Esophagus muscularis mucosa (tissue), 4 donors: ENCODE measurements at regions not wholly inside any gene's neighbourhood (a gene's known extent, or its start where the extent isn't known, plus 50 kb on each side); places are given as distances from the start of the nearest gene placed in this dataset.

Experiments used
- DNase-seq: peaks from one replicate; pipeline ENCODE4 v3.0.0-alpha.2; 2017; ENCODE audit errors: extremely low spot score
- H3K27ac ChIP-seq, 4 donors: fragments of 200-600 bp; sonication (generic); replicated peaks in 1 of 4; 1 replicate in 3 of 4; 2 replicates in 1 of 4; pipeline ENCODE4 v1.5.1; 2016 to 2019; ENCODE audit warnings: mild to moderate bottlenecking in 1 of 4
- H3K27me3 ChIP-seq, 4 donors: fragments of 200-600 bp; sonication (generic); one replicate each; pipeline versions ENCODE4 v1.5.1 to v1.6.0; 2016 to 2019
- H3K36me3 ChIP-seq, 4 donors: fragments of 200-600 bp; sonication (generic); one replicate each; pipeline ENCODE4 v1.5.1; 2016 to 2019
- H3K4me1 ChIP-seq, 4 donors: fragments of 200-600 bp; sonication (generic); one replicate each; pipeline ENCODE4 v1.5.1; 2016 to 2019
- H3K4me3 ChIP-seq, 4 donors: fragments of 200-600 bp; sonication (generic); 1 replicate in 2 of 4; 2 replicates in 2 of 4; pipeline ENCODE4 v1.5.1; 2016 to 2019; ENCODE audit warnings: mild to moderate bottlenecking in 4 of 4, moderate library complexity in 1 of 4
- H3K9me3 ChIP-seq, 4 donors: fragments of 200-600 bp; sonication (generic); 1 replicate in 3 of 4; 2 replicates in 1 of 4; pipeline ENCODE4 v1.5.1; 2016 to 2019
- EP300 ChIP-seq: sonication (generic); formaldehyde crosslinking; IDR thresholded peaks from one replicate; pipeline ENCODE4 v1.6.1; 2017; ENCODE audit warnings: antibody characterized with exemption
- POLR2A ChIP-seq: fragments of 450-650 bp; IDR thresholded peaks from one replicate; pipeline ENCODE4 v1.6.1; 2017; ENCODE audit warnings: antibody characterized with exemption, moderate library complexity, mild to moderate bottlenecking, low read depth
- POLR2AphosphoS5 ChIP-seq, 2 donors: sonication (generic); formaldehyde crosslinking; IDR thresholded peaks; one replicate each; pipeline ENCODE4 v1.6.1; 2017; ENCODE audit warnings: antibody characterized with exemption in 2 of 2
- WGBS: methylation state at CpG from one replicate; pipeline ENCODE4 v1.1.5; 2018; 5-methylcytosine and 5-hydroxymethylcytosine counted together
- intact Hi-C: fragments of 100-400 bp; cut with DNase I; formaldehyde crosslinking; loops from one replicate; pipeline ENCODE4 v1.15.1; 2023
- TF ChIP-seq, protein P1 (sequence below), 3 experiments: fragments of 200-600 bp in 2 of 3; fragments of 450-650 bp in 1 of 3; sonication (generic) in 2 of 3; IDR thresholded peaks; one replicate each; pipeline ENCODE4 v1.5.1; 2017 to 2019; ENCODE audit warnings: antibody characterized with exemption in 3 of 3, mild to moderate bottlenecking in 2 of 3, moderate library complexity in 1 of 3

DNA sequence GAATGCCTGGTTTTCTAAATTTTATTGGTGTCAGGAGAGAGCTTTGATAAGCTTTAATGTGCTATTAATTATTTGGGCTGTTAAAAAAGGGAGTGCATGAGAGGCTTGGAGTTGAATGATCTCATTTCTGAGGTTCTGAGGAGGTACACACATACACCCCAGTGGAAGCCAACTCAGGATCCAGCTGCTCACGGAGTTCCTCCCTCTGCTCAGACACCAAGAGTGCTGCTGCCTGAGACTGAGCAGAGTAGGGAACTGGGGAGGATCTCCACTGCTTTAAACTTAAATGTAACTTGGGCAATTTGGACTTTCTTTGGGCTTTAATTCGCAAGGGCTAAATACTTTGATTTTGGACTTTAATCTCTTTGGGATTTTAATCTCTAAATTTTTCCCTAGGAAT is 414.4 kb upstream of the CADM1 start:
- no peaks in the 10 kb centered on the region for H3K36me3 ChIP-seq
- no peak overlapping the region for H3K4me3 ChIP-seq
- intact Hi-C loops = no loop called here
- DNase-seq = no peak
- peaks cover 0 to 3% (median 0%) of the 10 kb centered on the region in 4 donors for H3K9me3 ChIP-seq
- peaks cover 0 to 3% (median 0%) of the 10 kb centered on the region in 4 donors for H3K4me1 ChIP-seq
- H3K27ac ChIP-seq = no peak overlapping the region
- no peak for TF ChIP-seq POLR2AphosphoS5 (IDR thresholded peaks at IDR 0.05)
- TF ChIP-seq, protein P1, sequence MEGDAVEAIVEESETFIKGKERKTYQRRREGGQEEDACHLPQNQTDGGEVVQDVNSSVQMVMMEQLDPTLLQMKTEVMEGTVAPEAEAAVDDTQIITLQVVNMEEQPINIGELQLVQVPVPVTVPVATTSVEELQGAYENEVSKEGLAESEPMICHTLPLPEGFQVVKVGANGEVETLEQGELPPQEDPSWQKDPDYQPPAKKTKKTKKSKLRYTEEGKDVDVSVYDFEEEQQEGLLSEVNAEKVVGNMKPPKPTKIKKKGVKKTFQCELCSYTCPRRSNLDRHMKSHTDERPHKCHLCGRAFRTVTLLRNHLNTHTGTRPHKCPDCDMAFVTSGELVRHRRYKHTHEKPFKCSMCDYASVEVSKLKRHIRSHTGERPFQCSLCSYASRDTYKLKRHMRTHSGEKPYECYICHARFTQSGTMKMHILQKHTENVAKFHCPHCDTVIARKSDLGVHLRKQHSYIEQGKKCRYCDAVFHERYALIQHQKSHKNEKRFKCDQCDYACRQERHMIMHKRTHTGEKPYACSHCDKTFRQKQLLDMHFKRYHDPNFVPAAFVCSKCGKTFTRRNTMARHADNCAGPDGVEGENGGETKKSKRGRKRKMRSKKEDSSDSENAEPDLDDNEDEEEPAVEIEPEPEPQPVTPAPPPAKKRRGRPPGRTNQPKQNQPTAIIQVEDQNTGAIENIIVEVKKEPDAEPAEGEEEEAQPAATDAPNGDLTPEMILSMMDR (IDR thresholded peaks at IDR 0.05) = no peak
- no peak for TF ChIP-seq EP300
- TF ChIP-seq POLR2A = no peak
- 56% methylated on average over 2 of the region's 2 CpGs for WGBS
- peaks cover 0 to 9% (median 0%) of the 10 kb centered on the region in 4 donors for H3K27me3 ChIP-seq

DNA sequence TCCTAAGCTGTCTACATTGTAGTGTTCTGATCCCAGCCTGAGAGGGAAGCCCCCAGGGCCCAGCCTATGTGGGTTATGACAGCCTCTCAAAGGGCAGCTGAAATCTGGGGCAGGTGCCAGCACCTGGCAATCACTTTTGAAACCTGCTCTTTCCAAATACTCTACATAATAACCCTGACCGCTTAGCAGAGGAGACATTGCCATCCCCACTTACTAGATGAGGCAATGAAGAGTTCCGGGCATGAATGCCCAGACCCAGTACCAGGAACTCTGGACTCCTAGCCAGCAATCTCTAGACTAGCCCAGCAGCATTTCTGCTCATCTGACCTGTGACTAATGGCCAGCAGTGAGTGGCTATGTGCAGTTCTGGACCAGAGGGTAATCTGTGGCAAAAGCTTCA is 412.4 kb upstream of the CADM1 start:
- no peaks in the 10 kb centered on the region for H3K36me3 ChIP-seq
- no peak overlapping the region for H3K4me3 ChIP-seq
- intact Hi-C loops = no loop called here
- H3K27ac ChIP-seq = no peak overlapping the region
- no peak for TF ChIP-seq EP300
- TF ChIP-seq POLR2A = no peak
- TF ChIP-seq, protein P1 (IDR thresholded peaks at IDR 0.05) = no peak
- no peak for TF ChIP-seq POLR2AphosphoS5 (IDR thresholded peaks at IDR 0.05)
- WGBS = 100% methylated on average over 1 of the region's 2 CpGs
- no peaks in the 10 kb centered on the region for H3K27me3 ChIP-seq
- H3K9me3 ChIP-seq = no peaks in the 10 kb centered on the region
- peaks cover 0 to 3% (median 0%) of the 10 kb centered on the region in 4 donors for H3K4me1 ChIP-seq
- DNase-seq = no peak

DNA sequence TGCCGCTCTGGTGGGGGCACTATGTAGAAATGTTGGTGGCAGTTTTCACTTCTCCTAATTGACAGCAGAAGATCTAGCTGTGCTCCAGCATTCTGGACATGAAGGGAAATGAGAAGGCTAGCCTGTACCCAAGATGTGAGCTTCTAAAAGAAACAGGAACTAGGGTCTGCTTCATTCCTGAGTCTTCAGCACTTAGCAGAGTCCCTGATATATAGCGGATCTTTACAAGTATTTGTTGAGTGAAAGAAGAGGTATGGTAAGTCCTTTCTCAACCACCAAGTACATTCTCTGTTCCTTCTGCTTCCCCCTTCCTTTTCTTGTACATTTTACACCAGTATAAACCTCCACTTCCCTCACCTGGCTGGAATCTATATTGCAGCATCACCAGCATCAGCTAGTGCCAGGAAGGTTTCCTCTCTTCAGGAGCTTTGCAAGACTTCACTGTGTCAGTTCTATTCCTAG is 408.3 kb upstream of the CADM1 start:
- intact Hi-C loops = no loop called here
- no peaks in the 10 kb centered on the region for H3K9me3 ChIP-seq
- H3K4me1 ChIP-seq = no peaks in the 10 kb centered on the region
- no peaks in the 10 kb centered on the region for H3K36me3 ChIP-seq
- WGBS = 85% methylated on average over 2 of the region's 2 CpGs
- no peaks in the 10 kb centered on the region for H3K27me3 ChIP-seq
- H3K27ac ChIP-seq = no peak overlapping the region
- no peak overlapping the region for H3K4me3 ChIP-seq
- TF ChIP-seq POLR2AphosphoS5 (IDR thresholded peaks at IDR 0.05) (no peak), EP300 (no peak)
- TF ChIP-seq, protein P1 (IDR thresholded peaks at IDR 0.05) = no peak
- DNase-seq = no peak

DNA sequence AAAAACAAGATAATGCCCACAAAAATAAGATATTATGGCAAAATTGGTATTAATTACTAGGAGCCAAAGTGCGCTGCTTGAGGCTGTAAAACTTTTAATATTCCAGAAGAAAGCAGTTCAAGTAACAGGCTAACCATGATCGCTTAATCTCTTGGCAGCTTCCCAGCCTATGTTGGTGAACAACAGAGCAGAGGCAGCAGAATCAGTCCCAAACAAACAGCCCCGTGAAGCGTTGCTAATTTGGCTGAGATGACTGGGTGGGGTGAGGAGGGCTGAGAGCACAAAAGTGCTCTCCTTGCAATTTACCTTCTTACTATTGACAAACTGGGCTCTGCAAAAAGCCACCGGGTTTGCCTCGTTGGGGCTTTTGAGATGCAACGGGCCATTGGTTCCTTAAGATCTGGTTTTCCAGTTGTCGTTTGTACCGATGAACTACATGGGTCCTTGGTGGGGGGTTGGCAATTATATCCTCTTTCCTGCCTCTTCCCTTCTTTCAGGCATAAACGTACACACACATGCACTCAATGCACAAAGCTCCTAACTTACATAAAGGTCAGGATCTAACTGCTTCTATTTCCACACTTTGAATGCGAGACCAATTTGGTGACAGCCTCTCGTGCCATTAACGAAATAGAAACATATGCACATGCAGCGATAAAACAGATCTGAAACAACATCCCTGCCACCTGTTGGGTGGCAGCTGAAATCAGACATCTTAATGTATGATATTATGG is 407.6 kb upstream of the CADM1 start:
- TF ChIP-seq POLR2AphosphoS5 (IDR thresholded peaks at IDR 0.05) (no peak), EP300 (no peak), POLR2A (no peak)
- TF ChIP-seq, protein P1 (IDR thresholded peaks at IDR 0.05) = no peak
- 83% methylated on average over 14 of the region's 14 CpGs for WGBS
- Histone ChIP-seq H3K27me3 (peaks cover 0 to 3% (median 0%) of the 10 kb centered on the region in 4 donors), H3K27ac (no peak overlapping the region), H3K4me3 (no peak overlapping the region), H3K9me3 (no peaks in the 10 kb centered on the region), H3K36me3 (no peaks in the 10 kb centered on the region), H3K4me1 (no peaks in the 10 kb centered on the region)
- DNase-seq = no peak
- intact Hi-C loops = no loop called here

DNA sequence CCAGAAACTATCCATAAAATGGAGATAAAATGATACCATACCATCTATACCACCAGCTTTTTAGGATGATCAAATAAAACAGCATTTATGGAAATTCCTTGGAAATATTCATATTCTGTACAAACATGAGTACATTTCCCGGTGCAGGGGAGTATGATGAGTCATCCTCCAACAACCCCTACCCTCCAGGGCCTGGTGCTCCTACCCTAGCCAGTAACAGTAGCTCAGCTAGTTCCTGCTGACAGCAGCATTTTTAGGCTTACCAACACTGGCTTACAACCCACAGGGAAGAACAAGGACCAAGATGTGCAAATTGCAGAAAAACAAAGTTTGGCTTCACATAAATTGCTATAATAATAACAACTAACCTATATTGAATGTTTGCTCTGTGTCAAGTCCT is 406.2 kb upstream of the CADM1 start:
- TF ChIP-seq POLR2AphosphoS5 (IDR thresholded peaks at IDR 0.05) (no peak), EP300 (no peak), POLR2A (no peak)
- TF ChIP-seq, protein P1 (IDR thresholded peaks at IDR 0.05) = no peak
- DNase-seq = no peak
- H3K4me1 ChIP-seq = no peaks in the 10 kb centered on the region
- no peak overlapping the region for H3K4me3 ChIP-seq
- no peaks in the 10 kb centered on the region for H3K9me3 ChIP-seq
- no peak overlapping the region for H3K27ac ChIP-seq
- H3K27me3 ChIP-seq = peaks cover 0 to 4% (median 0%) of the 10 kb centered on the region in 4 donors
- H3K36me3 ChIP-seq = no peaks in the 10 kb centered on the region
- intact Hi-C loops = no loop called here
- WGBS = 70% methylated on average over 1 of the region's 1 CpG
